Testis (tissue), 2 donors: ENCODE measurements at regions not wholly inside any gene's neighbourhood (a gene's known extent, or its start where the extent isn't known, plus 50 kb on each side); places are given as distances from the start of the nearest gene placed in this dataset.

Experiments used
- CTCF ChIP-seq, 3 experiments: fragments of 450-650 bp in 2 of 3; fragments of 200-600 bp in 1 of 3; sonication (generic) in 1 of 3; IDR thresholded peaks; one replicate each; pipeline ENCODE4 v1.5.1; 2016 to 2019; ENCODE audit warnings: antibody characterized with exemption in 3 of 3, mild to moderate bottlenecking in 2 of 3, moderate library complexity in 1 of 3
- POLR2A ChIP-seq: fragments of 450-650 bp; IDR thresholded peaks from one replicate; pipeline ENCODE4 v1.6.1; 2017; ENCODE audit warnings: antibody characterized with exemption, mild to moderate bottlenecking, moderate library complexity

GRCh38 chr19:31037286-31037980 is 311.8 kb downstream of the TSHZ3 start:
- TF ChIP-seq CTCF (IDR thresholded peaks at IDR 0.05) (no peak), POLR2A (no peak)
